IPS-20b (cell line): ENCODE measurements at regions not wholly inside any gene's neighbourhood (a gene's known extent, or its start where the extent isn't known, plus 50 kb on each side); places are given as distances from the start of the nearest gene placed in this dataset.

ENCODE experiments used
- H3K27ac ChIP-seq: one replicate; pipeline ENCODE4 v1.5.1; 2013; ENCODE audit warnings: low read length
- H3K27me3 ChIP-seq: 2 replicates; pipeline ENCODE4 v1.6.1; 2013; ENCODE audit warnings: mild to moderate bottlenecking, low read length, inconsistent platforms; ENCODE audit not compliant: insufficient read depth
- H3K36me3 ChIP-seq: 2 replicates; pipeline ENCODE4 v1.6.1; 2013; ENCODE audit warnings: low read depth, mild to moderate bottlenecking, inconsistent platforms, low read length, moderate library complexity; ENCODE audit not compliant: insufficient read depth
- H3K4me1 ChIP-seq: 2 replicates; pipeline ENCODE4 v1.6.1; 2013; ENCODE audit warnings: mild to moderate bottlenecking, control low read depth, inconsistent platforms, low read length, moderate library complexity; ENCODE audit not compliant: insufficient read depth
- H3K4me3 ChIP-seq: 2 replicates; pipeline ENCODE4 v1.5.1; 2013; ENCODE audit warnings: mild to moderate bottlenecking, low read length, inconsistent platforms
- H3K9ac ChIP-seq: 2 replicates; pipeline ENCODE4 v1.6.1; 2013; ENCODE audit warnings: low read depth, mild to moderate bottlenecking, inconsistent platforms, low read length, moderate library complexity
- H3K9me3 ChIP-seq: 2 replicates; pipeline ENCODE4 v1.6.1; 2013; ENCODE audit warnings: mild to moderate bottlenecking, low read depth, low read length, inconsistent platforms; ENCODE audit not compliant: insufficient read depth

- Histone ChIP-seq H3K9ac (no peak overlapping the region), H3K36me3 (no peaks in the 10 kb centered on the region), H3K27me3 (no peaks in the 10 kb centered on the region), H3K27ac (no peak overlapping the region), H3K4me1 (0 out of 2 replicates have a peak, but pooled peaks cover 2% of the 10 kb centered on the region), H3K9me3 (no peaks in the 10 kb centered on the region), H3K4me3 (no peak overlapping the region)
Measured at GRCh38 chr14:34120185-34120977, 169.5 kb upstream of the EGLN3 start.

- no peak overlapping the region for H3K27ac ChIP-seq
- H3K4me3 ChIP-seq, result no peak overlapping the region
- no peaks in the 10 kb centered on the region for H3K9me3 ChIP-seq
- H3K36me3 ChIP-seq, result no peaks in the 10 kb centered on the region
- H3K4me1 ChIP-seq, result 0 out of 2 replicates have a peak, but pooled peaks cover 2% of the 10 kb centered on the region
- no peak overlapping the region for H3K9ac ChIP-seq
- H3K27me3 ChIP-seq, result no peaks in the 10 kb centered on the region
Measured at GRCh38 chr14:34119107-34119858, 168.4 kb upstream of the EGLN3 start.

GRCh38 chr14:34113991-34114390, 163.1 kb upstream of the EGLN3 start:
- no peaks in the 10 kb centered on the region for H3K9me3 ChIP-seq
- no peak overlapping the region for H3K27ac ChIP-seq
- H3K4me1 ChIP-seq, result peaks cover 5% of the 10 kb centered on the region; the same call in 1 of the 2 replicates
- no peak overlapping the region for H3K4me3 ChIP-seq
- no peak overlapping the region for H3K9ac ChIP-seq
- H3K27me3 ChIP-seq, result no peaks in the 10 kb centered on the region
- H3K36me3 ChIP-seq, result no peaks in the 10 kb centered on the region

- Histone ChIP-seq H3K27me3 (no peaks in the 10 kb centered on the region), H3K4me3 (no peak overlapping the region), H3K9ac (no peak overlapping the region), H3K36me3 (no peaks in the 10 kb centered on the region), H3K4me1 (peaks cover 5% of the 10 kb centered on the region; the same call in 1 of the 2 replicates), H3K27ac (no peak overlapping the region), H3K9me3 (no peaks in the 10 kb centered on the region)
Measured at GRCh38 chr14:34113005-34113511, 162.2 kb upstream of the EGLN3 start.

- Histone ChIP-seq H3K9me3 (no peaks in the 10 kb centered on the region), H3K4me3 (no peak overlapping the region), H3K36me3 (no peaks in the 10 kb centered on the region), H3K9ac (no peak overlapping the region), H3K4me1 (peaks cover 5% of the 10 kb centered on the region; the same call in 1 of the 2 replicates), H3K27me3 (no peaks in the 10 kb centered on the region), H3K27ac (no peak overlapping the region)
Measured at GRCh38 chr14:34111953-34112352, 161.1 kb upstream of the EGLN3 start.

GRCh38 chr14:34111505-34111904, 160.6 kb upstream of the EGLN3 start:
- no peak overlapping the region for H3K27ac ChIP-seq
- peaks cover 5% of the 10 kb centered on the region; the same call in 1 of the 2 replicates for H3K4me1 ChIP-seq
- H3K9me3 ChIP-seq, result no peaks in the 10 kb centered on the region
- no peak overlapping the region for H3K9ac ChIP-seq
- no peaks in the 10 kb centered on the region for H3K36me3 ChIP-seq
- H3K4me3 ChIP-seq, result no peak overlapping the region
- no peaks in the 10 kb centered on the region for H3K27me3 ChIP-seq

- Histone ChIP-seq H3K9me3 (no peaks in the 10 kb centered on the region), H3K9ac (no peak overlapping the region), H3K27ac (no peak overlapping the region), H3K27me3 (no peaks in the 10 kb centered on the region), H3K4me3 (no peak overlapping the region), H3K36me3 (no peaks in the 10 kb centered on the region), H3K4me1 (peaks cover 5% of the 10 kb centered on the region; the same call in 1 of the 2 replicates)
Measured at GRCh38 chr14:34110531-34110930, 159.7 kb upstream of the EGLN3 start.

GRCh38 chr14:34107441-34107840, 156.6 kb upstream of the EGLN3 start:
- Histone ChIP-seq H3K9ac (no peak overlapping the region), H3K4me3 (no peak overlapping the region), H3K4me1 (no peaks in the 10 kb centered on the region), H3K27ac (no peak overlapping the region), H3K36me3 (no peaks in the 10 kb centered on the region), H3K27me3 (no peaks in the 10 kb centered on the region), H3K9me3 (no peaks in the 10 kb centered on the region)

- no peaks in the 10 kb centered on the region for H3K27me3 ChIP-seq
- H3K4me1 ChIP-seq, result no peaks in the 10 kb centered on the region
- H3K9ac ChIP-seq, result no peak overlapping the region
- H3K4me3 ChIP-seq, result no peak overlapping the region
- H3K27ac ChIP-seq, result no peak overlapping the region
- no peaks in the 10 kb centered on the region for H3K9me3 ChIP-seq
- H3K36me3 ChIP-seq, result no peaks in the 10 kb centered on the region
Measured at GRCh38 chr14:34106310-34106709, 155.4 kb upstream of the EGLN3 start.

- Histone ChIP-seq H3K9ac (no peak overlapping the region), H3K4me1 (no peaks in the 10 kb centered on the region), H3K27me3 (no peaks in the 10 kb centered on the region)
Measured at GRCh38 chr14:34104489-34105397, 153.9 kb upstream of the EGLN3 start.

GRCh38 chr14:34103176-34103575, 152.3 kb upstream of the EGLN3 start:
- no peaks in the 10 kb centered on the region for H3K4me1 ChIP-seq
- H3K27me3 ChIP-seq, result no peaks in the 10 kb centered on the region
- H3K9ac ChIP-seq, result no peak overlapping the region
- H3K27ac ChIP-seq, result no peak overlapping the region
- no peaks in the 10 kb centered on the region for H3K36me3 ChIP-seq
- H3K9me3 ChIP-seq, result no peaks in the 10 kb centered on the region
- H3K4me3 ChIP-seq, result no peak overlapping the region

More at GRCh38 chr14:34104489-34105397, 153.9 kb upstream of the EGLN3 start:
- Histone ChIP-seq H3K36me3 (no peaks in the 10 kb centered on the region), H3K9me3 (no peaks in the 10 kb centered on the region), H3K27ac (no peak overlapping the region), H3K4me3 (no peak overlapping the region)
